ENCODE measurements at regions not wholly inside any gene's neighbourhood (a gene's known extent, or its start where the extent isn't known, plus 50 kb on each side); places are given as distances from the start of the nearest gene placed in this dataset.
"Not testable (repeated sequence)": the region's sequence is repeated elsewhere in the genome, so short reads cannot be mapped to it uniquely, and the experiment has no call there.

DNA sequence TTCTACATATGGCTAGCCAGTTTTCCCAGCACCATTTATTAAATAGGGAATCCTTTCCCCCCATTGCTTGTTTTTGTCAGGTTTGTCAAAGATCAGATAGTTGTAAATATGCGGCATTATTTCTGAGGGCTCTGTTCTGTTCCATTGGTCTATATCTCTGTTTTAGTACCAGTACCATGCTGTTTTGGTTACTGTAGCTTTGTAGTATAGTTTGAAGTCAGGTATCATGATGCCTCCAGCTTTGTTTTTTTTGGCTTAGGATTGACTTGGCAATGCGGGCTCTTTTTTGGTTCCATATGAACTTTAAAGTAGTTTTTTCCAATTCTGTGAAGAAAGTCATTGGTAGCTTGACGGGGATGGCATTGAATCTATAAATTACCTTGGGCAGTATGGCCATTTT lies 60.0 kb upstream of the GPC3 start:
- not testable (repeated sequence) for DNase-seq (ENCODE audit: low spot score)

DNA sequence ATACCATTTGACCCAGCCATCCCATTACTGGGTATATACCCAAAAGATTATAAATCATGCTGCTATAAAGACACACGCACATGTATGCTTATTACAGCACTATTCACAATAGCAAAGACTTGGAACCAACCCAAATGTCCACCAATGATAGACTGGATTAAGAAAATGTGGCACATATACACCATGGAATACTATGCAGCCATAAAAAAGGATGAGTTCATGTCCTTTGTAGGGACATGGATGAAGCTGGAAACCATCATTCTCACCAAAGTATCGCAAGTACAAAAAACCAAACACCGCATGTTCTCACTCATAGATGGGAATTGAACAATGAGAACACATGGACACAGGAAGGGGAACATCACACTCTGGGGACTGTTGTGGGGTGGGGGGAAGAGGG lies 81.7 kb upstream of the GPC3 start:
- DNase-seq (ENCODE audit: low spot score): not testable (repeated sequence)

DNA sequence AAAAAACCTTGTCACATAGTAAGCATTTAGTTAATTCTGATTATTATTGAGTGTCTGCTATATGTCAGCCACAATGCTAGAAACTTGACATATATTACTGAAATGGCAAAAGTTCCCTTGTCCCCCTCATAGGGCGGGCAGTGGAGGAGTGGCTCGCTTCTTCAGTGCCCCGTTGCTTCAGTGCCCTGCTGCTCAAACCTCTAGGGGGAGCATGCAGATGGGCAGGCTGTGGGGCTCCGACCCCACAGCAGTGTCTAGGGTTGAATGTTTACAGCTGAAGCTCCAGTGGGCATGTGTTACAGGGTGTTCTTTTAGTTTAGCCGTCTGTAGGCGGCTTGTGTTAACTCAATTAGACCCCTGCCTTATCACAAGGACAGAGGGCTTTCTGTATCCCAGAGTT lies 86.5 kb upstream of the GPC3 start:
- DNase-seq (ENCODE audit: low spot score): not testable (repeated sequence)

DNA sequence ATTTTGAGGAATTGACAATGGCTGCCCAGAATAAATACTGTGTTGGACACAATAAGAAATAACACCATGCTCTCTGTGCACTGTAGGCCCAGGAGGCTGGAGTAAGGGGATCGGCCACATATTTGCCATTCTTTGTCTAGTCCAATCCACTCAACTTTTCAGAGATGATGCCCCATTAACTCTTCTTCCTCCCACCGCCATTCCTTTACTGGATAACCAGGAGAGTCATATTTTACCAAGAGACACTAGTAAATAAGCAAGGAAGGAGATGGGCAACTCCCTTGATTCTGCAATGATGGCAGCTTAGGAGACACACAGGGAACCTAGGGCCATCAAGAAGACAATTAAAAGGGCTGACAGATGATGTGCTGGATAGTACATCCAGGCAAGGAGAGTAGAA lies 87.9 kb upstream of the GPC3 start:
- no peak for DNase-seq (ENCODE audit: low spot score)

DNA sequence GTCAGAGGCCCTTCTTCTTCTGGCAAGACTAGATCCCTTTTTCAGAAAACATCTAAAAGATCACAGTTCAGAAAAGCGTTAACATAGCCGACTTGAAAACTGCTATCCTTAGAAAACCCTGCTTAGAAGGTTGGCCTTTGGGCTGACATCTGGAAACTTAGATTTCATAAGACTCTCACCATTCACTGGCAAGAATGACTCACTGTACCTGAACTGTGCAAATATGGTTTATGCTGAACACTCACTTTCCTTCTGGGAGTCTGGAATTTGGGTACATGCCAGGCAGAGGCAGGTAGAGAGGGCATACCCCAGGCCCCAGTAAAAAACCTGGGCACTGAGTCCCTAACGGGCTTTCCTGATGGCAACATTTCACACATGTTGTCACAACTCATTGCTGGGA lies 88.8 kb upstream of the GPC3 start:
- no peak for DNase-seq (ENCODE audit: low spot score)

DNA sequence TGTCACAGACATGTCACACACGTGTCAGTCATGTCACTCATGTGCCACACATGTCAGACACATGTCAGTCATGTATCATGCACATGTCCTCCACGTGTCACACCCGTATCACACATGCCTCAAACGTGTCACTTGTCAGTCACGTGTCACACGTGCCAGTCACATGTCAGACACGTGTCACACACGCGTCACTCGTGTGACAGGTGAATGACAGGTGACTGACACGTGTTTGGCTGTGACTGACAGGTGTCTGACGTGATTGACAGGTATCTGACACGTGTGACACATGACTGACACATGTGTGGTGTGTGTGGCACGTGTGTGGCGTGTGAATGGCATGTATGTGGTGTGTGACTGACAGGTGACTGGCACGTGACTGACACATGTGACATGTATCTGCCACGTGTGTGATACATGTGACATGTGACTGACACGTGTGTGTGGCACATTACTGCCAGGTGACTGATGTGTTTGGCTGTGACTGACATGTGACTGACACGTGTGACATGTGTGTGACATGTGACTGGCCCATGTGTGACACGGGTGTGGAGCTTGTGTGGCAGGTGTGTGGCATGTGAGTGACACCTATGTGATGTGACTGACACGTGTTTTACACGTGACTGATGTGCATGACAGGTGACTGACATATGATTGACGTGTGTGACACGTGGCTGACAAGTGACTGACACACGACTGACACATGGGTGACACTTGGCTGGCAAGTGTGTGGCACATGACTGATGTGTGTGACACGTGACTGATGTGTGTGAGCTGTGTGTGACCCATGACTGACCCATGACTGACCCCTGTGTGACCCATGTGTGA lies 90.7 kb upstream of the GPC3 start:
- no peak for DNase-seq (ENCODE audit: low spot score)

DNA sequence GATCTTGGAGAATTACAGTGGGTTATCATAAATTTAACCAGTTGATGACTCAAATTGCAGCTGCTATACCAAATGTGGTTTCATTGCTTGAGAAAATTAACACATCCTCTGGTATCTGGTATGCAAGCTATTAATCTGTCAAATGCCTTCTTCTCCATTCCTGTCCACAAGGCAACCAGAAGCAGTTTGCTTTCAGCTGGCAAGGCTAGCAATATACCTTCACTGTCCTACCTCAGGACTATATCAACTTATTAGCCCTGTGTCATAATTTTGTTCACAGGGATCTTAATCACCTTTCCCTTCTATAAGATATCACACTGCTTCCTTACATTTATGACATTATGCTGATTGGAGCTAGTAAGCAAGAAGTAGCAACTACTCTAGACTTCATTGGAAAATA lies 110.0 kb upstream of the GPC3 start:
- DNase-seq (ENCODE audit: low spot score): no peak

DNA sequence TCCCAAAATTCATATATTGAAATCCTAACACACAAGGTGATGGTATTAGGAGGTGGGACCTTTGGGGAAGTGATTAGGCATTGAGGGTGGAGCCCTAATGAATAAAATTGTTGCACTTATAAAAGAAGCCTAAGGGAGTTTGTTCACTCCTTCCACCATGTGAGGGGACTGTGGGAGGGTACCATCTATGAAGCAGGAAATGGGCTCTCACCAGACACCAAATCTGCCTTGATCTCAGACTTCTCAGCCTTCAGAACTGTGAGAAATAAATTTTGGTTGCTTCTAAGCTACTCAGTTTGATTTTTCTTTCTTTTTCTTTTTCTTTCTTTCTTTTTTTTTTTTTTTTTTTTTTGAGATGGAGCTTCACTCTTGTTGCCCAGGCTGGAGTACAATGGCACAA lies 116.2 kb upstream of the GPC3 start:
- no peak for DNase-seq (ENCODE audit: low spot score)

DNA sequence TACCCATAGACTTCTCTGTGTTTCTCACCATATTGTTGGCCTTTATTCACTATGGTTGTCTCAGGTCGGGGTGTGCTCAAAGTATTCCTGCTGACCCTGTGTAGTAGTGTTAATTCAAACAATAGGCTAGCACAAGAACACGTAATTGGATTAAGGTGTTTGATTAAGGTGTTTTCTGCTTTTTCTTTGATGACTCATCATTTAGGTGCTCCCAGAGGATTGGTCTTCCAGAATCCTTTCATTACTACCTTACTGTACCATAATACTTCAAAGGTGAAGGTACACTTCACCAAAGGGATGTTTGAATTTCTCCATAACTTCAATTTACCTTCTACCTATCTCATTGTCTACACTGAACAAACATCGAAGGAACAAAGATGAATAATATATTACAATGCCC lies 121.7 kb upstream of the CCDC160 start:
- DNase-seq (ENCODE audit: low spot score): no peak

DNA sequence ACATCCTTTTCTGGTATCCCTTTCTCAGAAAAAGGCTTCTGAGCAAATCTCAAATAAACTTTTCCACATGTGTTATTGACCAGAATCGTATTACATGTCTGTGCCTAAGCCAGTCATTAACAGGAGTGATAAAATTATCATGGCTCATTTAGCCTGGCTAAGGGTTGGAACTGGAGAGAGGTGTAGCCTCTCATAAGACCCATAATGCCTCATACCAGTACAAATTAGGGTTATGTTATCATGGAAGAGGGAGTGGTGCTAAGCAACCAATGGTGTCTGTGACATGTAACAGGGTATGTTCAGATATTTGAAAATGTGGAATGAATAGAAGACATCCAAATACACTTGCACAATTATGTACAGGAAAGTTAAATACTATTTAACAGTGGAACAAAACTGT lies 99.6 kb upstream of the CCDC160 start:
- DNase-seq (ENCODE audit: low spot score): no peak

DNA sequence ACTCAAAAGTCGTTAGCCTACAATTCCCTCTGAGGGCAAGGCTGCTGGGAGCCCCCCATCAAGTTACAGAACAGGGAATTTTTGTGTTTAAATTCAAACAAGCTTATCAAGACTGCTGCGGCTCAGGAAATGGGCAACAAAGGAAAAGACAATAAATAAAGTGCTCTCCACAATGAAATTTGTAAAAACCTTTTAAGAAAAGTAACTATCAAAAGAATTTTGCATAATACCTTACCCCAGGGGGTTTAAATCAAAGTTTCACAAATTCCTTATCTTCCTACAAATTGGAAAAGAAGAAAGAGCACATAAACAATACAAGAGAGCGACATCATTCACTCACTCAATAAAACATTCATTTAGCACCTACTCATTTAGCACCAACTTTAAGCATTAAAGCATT lies 97.9 kb upstream of the CCDC160 start:
- DNase-seq (ENCODE audit: low spot score): no peak

DNA sequence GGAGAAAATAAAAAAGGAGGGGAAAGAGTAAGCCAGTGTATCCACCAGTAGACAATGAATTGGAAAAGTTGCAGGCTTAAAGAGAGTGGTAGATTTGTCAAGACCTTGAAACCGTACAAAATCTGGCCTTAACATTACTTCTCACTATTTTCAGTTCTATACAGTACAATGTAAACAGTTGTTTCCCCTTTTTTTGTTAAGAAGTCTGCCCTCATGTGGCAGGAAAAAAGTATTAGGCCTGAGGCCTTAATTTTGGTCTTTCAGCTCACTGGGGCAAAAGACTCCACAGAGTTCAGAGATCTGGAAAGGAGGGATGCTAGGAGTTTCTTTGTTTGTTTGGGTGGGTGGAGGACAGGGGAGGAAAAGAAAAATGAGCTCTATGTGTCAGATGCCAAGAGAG lies 92.8 kb upstream of the CCDC160 start:
- DNase-seq (ENCODE audit: low spot score): peak; percentile 4

DNA sequence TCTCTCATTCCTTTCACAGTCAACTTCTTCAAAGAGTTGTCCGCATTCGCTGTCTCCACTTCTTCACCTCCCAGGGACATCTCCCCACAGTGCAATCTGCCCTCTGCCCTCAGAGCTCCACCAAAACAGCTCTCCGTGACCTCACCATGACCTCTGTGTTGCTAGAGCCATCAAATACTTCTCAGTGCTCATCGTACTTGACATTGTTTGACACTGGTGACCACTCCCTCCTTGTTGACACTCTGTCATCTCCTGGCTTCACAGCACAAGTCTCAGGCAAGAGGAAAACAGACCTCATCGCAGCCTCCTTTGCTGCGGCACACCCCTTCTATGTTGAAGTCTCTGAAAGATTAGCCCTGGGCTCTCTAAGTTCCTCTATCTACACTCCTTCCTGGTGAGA lies 90.5 kb upstream of the CCDC160 start:
- DNase-seq (ENCODE audit: low spot score): no peak

DNA sequence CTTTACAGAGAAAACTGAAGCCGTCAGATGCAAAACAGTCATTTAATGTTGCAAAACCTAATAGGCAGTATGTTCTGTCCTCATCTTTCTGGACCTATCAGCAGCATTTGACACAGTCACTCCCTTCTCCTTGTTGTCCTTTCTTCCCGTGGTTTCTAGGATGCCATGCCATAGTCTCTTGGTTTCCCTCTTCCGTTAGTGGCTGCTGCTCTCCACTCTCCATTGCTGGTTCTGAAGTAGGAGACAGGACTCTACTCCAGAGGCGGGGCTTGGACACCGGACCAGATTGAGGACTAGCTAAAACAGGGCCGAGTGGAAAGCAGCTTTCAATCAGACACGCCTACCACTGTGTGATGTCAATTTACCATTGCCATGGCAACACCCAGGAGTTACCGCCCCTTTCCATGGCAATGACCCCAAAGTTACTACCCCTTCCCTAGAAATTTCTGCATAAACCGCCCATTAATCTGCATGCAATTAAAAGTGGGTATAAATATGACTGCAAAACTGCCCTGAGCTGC lies 88.8 kb upstream of the CCDC160 start:
- no peak for DNase-seq (ENCODE audit: low spot score)

DNA sequence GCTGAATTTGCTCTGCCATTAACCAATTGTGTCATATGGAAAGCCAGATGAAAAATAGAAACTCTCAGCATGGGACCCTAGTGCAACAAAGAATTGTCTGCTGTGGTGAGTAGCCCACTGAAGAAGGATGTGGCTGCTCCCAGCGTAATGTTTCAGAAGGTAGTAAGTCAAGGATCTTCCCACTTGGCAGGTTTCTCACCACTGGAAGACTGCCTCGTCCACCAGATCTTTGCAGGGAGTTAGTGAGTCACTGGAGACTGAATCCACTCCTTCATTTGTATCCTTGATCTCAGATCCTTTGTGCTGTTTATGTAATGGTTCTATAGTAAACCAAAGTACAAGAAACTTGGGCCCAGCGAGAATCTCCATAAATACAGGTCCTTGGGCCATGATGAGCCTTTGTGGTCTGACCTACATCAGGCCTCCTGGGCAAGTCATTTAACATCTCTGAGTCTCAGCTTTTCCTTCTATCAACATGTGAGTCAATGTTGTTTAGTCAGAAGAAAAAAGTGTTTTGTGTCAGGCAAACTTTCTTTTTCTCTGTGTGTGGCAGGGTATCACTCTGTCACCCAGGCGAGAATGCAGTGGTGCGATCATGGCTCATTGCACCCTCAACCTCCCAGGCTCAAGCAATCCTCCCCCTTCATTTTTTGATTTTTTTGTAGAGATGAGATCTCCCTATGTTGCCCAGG lies 78.0 kb upstream of the CCDC160 start:
- no peak for DNase-seq (ENCODE audit: low spot score)

DNA sequence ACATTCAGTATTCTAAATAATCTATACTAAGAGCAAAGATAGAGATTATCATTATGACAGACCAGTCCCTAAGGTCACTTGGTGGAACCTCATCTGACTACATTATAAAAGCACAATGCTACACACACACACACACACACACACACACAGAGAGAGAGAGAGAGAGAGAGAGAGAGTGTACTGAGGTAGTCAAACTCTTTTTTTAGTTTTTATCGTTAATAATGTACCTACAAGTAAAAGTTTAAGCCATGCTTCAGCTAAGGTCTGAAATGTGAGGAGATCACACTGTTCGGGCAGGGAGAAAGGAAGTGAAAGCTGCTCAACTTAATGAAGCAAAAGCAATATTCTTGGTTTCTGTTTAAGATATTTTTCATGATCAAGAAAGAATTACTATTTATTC lies 75.8 kb upstream of the CCDC160 start:
- no peak for DNase-seq (ENCODE audit: low spot score)

DNA sequence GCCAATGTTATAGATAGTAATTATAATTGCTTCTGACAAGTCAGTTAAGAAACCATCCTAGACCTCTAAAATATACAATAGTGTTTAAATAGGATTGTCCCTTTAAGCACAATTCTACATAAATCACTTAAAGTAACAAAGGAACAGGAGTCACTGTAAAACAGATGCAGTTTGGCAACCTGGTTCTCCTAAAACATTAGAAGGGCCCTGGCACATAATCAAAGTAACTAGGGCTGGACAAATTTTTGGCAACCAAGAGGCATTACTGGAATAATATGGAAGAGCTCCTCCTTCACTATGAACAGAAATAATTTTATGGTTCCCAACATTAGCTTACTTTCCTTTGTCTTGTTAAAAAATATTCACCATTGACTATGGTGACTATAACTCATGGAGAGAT lies 75.0 kb upstream of the CCDC160 start:
- DNase-seq (ENCODE audit: low spot score): no peak

DNA sequence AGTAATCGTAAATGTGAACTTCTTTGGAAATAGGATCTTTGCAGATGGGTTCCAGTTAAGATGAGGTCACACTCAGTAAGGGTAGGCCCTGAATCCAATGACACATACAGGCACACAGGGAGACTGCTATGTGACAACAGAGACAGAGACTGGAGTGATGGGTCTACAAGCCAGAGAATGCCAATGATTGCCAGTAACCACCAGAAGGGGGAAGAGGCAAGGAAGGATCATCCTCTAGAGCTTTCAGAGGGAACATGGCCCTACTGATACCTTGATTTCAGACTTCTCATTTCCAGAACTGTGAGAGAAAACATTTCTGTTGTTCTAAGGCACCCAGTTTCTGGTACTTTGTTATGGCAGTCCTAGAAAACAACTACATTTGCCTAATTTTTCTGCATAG lies 73.1 kb upstream of the CCDC160 start:
- DNase-seq (ENCODE audit: low spot score): no peak

DNA sequence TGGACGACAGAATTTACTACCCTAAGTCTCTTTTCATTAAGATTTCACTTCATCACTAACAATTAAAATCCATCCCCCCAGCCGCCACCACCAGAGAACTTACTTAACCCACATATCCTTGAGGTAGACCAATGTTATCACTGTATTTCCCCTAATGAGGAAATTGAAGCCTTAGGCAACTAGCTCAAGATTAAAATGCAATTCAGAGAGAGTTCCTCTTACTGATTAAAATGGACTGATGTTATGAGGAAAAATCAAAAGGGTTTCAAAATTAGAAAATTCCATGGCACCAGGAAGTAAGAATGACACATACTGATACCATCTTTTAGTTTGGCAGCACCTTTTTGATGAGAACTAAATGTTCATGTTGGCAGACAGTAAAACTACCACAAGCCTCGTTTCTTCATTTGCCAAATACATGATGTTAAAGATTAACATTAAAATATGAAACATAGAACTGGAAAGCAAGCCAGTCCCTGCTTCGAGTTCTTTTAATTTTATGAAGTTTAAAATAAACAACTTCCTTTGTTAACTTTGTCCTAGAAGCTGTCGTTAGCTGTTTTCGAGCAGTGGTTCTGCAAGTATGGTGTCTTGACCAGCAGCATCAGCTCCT lies 69.3 kb upstream of the CCDC160 start:
- DNase-seq (ENCODE audit: low spot score): no peak

DNA sequence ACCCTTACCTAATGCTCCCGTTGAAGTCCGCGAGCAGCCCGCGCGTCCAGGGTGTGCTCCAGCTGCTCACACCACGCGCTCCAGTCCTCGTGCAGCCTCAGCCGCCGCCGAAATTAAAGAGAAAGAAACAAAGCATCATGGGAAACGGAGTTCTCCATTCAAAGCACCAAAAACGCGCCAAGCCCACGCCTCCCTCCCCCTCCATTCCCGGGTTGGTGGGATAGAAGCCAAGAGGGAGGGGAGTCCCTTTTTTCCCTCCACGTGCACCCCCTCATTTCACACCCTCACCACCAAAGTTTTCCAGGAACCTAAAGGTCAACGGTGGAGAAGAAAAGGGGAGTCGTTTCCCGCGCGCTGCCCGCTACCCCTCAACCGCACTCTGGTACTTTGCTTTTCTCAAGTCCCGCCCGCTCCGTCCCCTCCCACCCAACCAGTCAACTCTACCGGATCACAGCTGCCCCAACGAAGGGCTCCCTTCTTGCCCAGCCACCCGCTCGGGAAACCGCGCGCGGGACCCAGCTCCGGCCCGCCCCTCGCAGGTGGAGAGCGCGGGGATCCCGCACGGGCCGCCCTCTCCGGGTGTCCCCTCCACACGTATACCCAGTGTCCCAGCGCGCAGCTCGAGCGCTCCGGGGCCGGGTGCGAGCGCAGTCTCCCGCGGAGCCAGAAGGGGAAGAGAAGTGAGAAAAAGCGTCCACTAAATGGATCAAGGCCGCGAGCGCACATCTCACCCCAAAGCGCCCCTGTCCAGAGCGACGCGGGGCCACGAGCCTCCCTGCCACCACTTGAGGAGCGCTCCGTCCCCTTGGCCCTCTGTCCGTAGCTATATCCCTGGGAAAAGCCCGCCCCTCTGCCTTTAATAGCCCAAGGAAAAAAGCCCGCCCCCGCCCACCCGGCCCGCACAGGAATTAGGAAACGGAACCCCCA lies 65.1 kb upstream of the CCDC160 start:
- DNase-seq (ENCODE audit: low spot score): peak; percentile 6

DNA sequence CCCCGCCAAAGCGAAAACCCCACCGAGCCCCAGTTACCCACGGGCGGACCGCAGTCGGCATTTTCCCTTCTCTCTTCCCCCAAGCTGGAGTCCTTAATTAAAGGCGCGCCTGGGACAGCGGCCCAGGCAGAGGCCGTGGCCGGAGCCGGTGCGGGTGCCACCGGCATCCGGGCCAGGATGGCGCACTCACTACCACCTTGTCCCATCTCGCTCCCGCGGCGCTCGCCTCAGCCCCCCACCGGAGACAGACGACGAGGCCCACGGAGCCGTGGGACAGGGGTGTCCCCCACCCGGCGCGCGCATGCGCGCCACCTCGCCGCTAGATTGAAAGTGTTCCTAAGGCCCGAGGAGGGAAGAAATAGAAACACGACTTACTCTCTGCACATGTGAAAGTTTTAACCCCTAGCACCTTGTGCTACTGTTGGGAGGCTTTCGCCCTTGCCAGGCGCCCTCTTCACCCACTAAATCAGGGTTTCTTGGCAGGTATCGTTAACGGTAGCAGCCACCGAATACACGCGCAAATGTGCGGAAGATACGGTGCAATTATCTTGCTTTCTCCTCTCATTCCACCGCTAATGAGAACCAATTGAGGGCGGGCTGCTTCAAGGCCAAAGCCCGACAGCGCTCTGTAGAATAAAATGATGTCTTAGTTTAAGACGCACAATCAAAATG lies 64.3 kb upstream of the CCDC160 start:
- DNase-seq (ENCODE audit: low spot score): peak; percentile 39

Measured in AG20443 (cell line).